Heart right ventricle (tissue), 16 donors: ENCODE measurements at regions not wholly inside any gene's neighbourhood (a gene's known extent, or its start where the extent isn't known, plus 50 kb on each side); places are given as distances from the start of the nearest gene placed in this dataset.
A peak's percentile ranks its signal among the peaks of the same experiment; 100 is the strongest.

Source experiments
- ATAC-seq, 8 donors: fragments of 200-7000 bp; cut with Tn5 transposase; one replicate each; pipeline ENCODE4 v1.9.1; 2020; ENCODE audit warnings: mild to moderate bottlenecking in 8 of 8, moderate library complexity in 8 of 8, moderate number of reproducible peaks in 1 of 8
- DNase-seq, 2 donors: peaks; one replicate each; pipeline ENCODE4 v3.0.0-alpha.2; 2020
- H3K27ac ChIP-seq, 10 donors: fragments of 200-600 bp; sonication (generic) in 2 of 10; one replicate each; pipeline versions ENCODE4 v1.5.0 to v1.8.0; 2020 to 2022; ENCODE audit warnings: mild to moderate bottlenecking in 3 of 10
- H3K27me3 ChIP-seq, 7 donors: fragments of 200-600 bp; one replicate each; pipeline ENCODE4 v1.8.0; 2021 to 2022; ENCODE audit warnings: mild to moderate bottlenecking in 2 of 7
- H3K36me3 ChIP-seq, 9 donors: fragments of 200-600 bp; sonication (generic) in 1 of 9; one replicate each; pipeline versions ENCODE4 v1.5.0 to v1.8.0; 2020 to 2022; ENCODE audit warnings: mild to moderate bottlenecking in 2 of 9
- H3K4me1 ChIP-seq, 9 donors: fragments of 200-600 bp; sonication (generic) in 1 of 9; one replicate each; pipeline versions ENCODE4 v1.5.0 to v1.8.0; 2020 to 2022; ENCODE audit warnings: mild to moderate bottlenecking in 4 of 9
- H3K4me3 ChIP-seq, 10 donors: fragments of 200-600 bp; sonication (generic) in 2 of 10; one replicate each; pipeline versions ENCODE4 v1.5.0 to v1.8.0; 2020 to 2022; ENCODE audit warnings: mild to moderate bottlenecking in 7 of 10, moderate library complexity in 2 of 10
- H3K9me3 ChIP-seq, 11 donors: fragments of 200-600 bp in 10 of 11; sonication (generic) in 2 of 11; one replicate each; pipeline versions ENCODE4 v1.5.0 to v1.8.0; 2013 to 2022; ENCODE audit warnings: mild to moderate bottlenecking in 2 of 11, control low read depth in 1 of 11, moderate library complexity in 1 of 11
- WGBS, 2 donors: extraction: QIAGEN DNeasy Blood & Tissue Kit; methylation state at CpG; one replicate each; pipeline ENCODE4 v1.1.7; 2013; ENCODE audit warnings: inconsistent platforms in 1 of 2; 5-methylcytosine and 5-hydroxymethylcytosine counted together
- intact Hi-C, 10 donors: fragments of 100-400 bp; cut with DNase I; formaldehyde crosslinking; loops; one replicate each; pipeline versions ENCODE4 v1.11.1 to v1.14.2; 2022
- TF ChIP-seq, protein P1 (sequence below), 9 donors: fragments of 200-600 bp; sonication (generic) in 2 of 9; IDR thresholded peaks; one replicate each; pipeline versions ENCODE4 v1.5.0 to v1.8.0; 2021 to 2022; ENCODE audit warnings: antibody characterized with exemption in 9 of 9, mild to moderate bottlenecking in 5 of 9, moderate library complexity in 1 of 9
- donor health status: Arrhythmogenic right ventricular cardiomyopathy.
- donor health status: ischemic (EF 13 %, LVEDD 7.1; RV severe dilation, severe dysfunction).
- donor health status: healthy with polysubstance abuse.
- donor health status: DM: no; HTN: yes; CAD: no.
- donor health status: DM: no; HTN: no; CAD: no.
- donor health status: ischemic (EF 25% LVEDD 6.9; RV normal size, moderate dysfunction).
- donor health status: ischemic (EF 25% LVEDD 5.7; RV mildly dilated, moderate dysfunction).
- donor health status: healthy.
- donor health status: DM: yes; HTN: yes; CAD: no.
- donor health status: Ischemic cardiomyopathy.
- donor health status: ischemic (EF 35%, LVEDD 5.7; RV mildly dilated, moderate dysfunction).
- donor health status: nonischemic (EF 11% LVEDD 7.7; RV severe dilation, severe dysfunction).
- donor health status: DM: yes; HTN: yes; CAD: no.
- donor health status: PGD.
- donor health status: ischemic (EF 29% LVEDD 5.4; RV normal size, mild dysfunction).
- donor health status: nonischemic (EF 23%, LVEDD 6.1; RV moderate dilation, normal function).

DNA sequence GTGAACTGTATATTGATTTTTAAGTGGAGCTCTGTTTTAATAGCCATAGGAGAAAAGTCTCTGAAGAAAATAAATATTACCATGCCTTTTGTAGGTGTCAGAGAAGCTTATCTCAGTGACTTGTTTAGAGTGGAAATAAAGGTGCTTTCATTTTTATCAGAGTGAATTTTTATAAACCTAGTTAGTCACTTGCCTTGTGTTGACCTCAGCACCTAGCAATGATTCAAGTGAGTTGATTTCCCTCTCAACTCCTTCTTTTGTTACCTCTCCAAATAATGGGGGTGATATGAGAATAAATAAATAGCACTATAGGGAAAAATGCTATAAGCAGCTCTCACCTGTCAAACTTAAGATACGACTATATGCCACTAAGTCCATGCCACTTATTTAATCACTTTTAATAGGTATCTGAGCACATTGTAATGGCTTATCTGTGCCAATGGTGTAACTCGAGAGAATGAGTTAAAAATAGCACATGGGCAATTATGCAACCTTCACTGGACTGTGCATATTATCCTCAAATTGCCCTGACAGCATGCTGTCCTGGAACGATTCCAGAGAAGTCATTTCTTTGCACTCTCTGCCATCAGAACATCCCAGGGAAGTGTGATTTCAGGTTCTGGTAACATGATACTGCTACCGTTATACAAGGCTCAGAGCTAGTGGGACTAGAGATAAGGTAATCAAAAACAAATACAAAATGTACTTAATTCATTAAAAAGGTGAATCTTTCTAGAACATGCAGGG is 290.8 kb downstream of the CCDC85A start:
- TF ChIP-seq, protein P1, sequence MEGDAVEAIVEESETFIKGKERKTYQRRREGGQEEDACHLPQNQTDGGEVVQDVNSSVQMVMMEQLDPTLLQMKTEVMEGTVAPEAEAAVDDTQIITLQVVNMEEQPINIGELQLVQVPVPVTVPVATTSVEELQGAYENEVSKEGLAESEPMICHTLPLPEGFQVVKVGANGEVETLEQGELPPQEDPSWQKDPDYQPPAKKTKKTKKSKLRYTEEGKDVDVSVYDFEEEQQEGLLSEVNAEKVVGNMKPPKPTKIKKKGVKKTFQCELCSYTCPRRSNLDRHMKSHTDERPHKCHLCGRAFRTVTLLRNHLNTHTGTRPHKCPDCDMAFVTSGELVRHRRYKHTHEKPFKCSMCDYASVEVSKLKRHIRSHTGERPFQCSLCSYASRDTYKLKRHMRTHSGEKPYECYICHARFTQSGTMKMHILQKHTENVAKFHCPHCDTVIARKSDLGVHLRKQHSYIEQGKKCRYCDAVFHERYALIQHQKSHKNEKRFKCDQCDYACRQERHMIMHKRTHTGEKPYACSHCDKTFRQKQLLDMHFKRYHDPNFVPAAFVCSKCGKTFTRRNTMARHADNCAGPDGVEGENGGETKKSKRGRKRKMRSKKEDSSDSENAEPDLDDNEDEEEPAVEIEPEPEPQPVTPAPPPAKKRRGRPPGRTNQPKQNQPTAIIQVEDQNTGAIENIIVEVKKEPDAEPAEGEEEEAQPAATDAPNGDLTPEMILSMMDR (IDR thresholded peaks at IDR 0.05), result no peak
- peak in 1 of 2 donors; percentile 34 for DNase-seq
- intact Hi-C loops, result no loop called here
- 16 to 19% methylated on average over 4 of the region's 4 CpGs for WGBS, 2 donors
- Histone ChIP-seq H3K27ac (no peak overlapping the region), H3K36me3 (no peaks in the 10 kb centered on the region), H3K9me3 (peaks cover 0 to 4% (median 0%) of the 10 kb centered on the region in 11 donors), H3K4me1 (peaks cover 0 to 15% (median 0%) of the 10 kb centered on the region in 9 donors), H3K27me3 (no peaks in the 10 kb centered on the region), H3K4me3 (no peak overlapping the region)
- peak; percentile 76 to 97 (median 88) for ATAC-seq

DNA sequence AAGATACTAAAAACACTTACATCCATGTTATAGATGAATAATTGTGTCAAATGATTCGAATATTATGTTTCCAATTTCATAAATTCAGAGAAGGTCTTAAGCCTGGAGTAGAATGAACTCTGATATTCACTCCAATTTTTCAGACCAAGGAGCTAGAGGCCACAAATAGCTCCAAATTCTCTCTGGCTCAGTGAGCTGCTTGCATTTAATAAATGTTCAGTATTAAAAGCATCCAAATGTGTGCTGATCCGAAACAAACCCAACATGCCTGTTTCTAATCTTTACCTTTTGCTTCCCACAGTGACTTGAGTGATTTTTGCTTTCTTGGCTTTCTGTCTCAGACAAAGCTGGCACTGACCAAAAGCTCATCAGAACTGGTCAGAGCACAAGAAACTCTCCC is 291.4 kb downstream of the CCDC85A start:
- peaks cover 0 to 4% (median 0%) of the 10 kb centered on the region in 11 donors for H3K9me3 ChIP-seq
- TF ChIP-seq, protein P1 (IDR thresholded peaks at IDR 0.05), result no peak
- WGBS, 2 donors, result 70 to 80% methylated on average over 2 of the region's 2 CpGs
- H3K27me3 ChIP-seq, result no peaks in the 10 kb centered on the region
- H3K4me3 ChIP-seq, result no peak overlapping the region
- no peak overlapping the region for H3K27ac ChIP-seq
- peaks cover 0 to 15% (median 0%) of the 10 kb centered on the region in 9 donors for H3K4me1 ChIP-seq
- no peaks in the 10 kb centered on the region for H3K36me3 ChIP-seq
- ATAC-seq (no peak), DNase-seq (no peak)
- intact Hi-C loops, result no loop called here

DNA sequence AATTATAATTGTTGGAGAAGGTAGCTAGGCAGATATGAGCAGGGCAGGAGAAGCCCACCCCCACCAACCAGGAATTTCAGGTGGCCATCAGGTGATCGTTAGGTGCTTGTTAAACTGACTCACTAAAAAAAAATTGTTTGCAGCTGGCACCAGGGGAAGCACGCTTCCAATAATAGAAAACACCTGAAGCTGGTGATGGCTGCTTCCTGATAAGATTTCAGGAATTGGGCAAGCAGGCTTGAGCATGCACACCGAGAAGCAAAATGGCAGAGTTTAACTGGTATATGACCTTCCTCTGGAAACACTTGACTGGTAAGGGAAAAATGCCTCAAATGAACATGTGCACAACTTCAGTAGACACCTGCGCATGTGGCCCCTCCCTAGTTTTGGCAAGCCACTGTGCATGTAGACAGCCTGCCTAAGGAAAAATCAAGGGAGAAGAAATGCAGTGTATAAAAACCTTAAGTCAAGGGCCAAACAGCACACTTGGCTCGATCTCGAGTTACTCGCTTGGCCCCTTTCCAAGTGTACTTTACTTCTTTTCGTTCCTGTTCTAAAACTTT is 292.8 kb downstream of the CCDC85A start:
- DNase-seq (no peak), ATAC-seq (no peak)
- H3K27ac ChIP-seq, result no peak overlapping the region
- peaks cover 0 to 4% (median 0%) of the 10 kb centered on the region in 11 donors for H3K9me3 ChIP-seq
- H3K4me3 ChIP-seq, result no peak overlapping the region
- H3K36me3 ChIP-seq, result no peaks in the 10 kb centered on the region
- 57 to 59% methylated on average over 8 of the region's 8 CpGs for WGBS, 2 donors
- intact Hi-C loops, result no loop called here
- H3K4me1 ChIP-seq, result peaks cover 0 to 15% (median 0%) of the 10 kb centered on the region in 9 donors
- no peaks in the 10 kb centered on the region for H3K27me3 ChIP-seq
- TF ChIP-seq, protein P1 (IDR thresholded peaks at IDR 0.05), result no peak

DNA sequence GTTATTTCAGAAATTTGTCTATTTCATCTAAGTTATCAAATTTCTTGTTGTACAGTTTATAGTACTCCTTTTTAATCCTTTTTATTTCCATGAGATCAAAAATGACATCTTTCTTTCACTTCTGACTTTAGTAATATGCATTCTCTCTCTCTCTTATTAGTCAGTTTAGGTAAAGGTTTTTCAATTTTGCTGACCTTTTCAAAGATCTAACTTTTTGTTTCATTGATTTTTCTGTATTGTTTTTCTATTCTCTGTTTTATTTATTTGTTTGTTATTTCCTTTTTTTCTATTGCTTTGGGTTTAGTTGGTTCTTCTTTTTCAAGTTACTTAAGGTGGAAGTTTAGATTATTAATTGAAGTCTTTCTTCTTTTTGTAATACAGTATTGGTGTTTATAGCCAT is 294.2 kb downstream of the CCDC85A start:
- peaks cover 0 to 15% (median 0%) of the 10 kb centered on the region in 9 donors for H3K4me1 ChIP-seq
- H3K36me3 ChIP-seq, result no peaks in the 10 kb centered on the region
- no peak for DNase-seq
- intact Hi-C loops, result no loop called here
- no peak for ATAC-seq
- H3K4me3 ChIP-seq, result no peak overlapping the region
- H3K9me3 ChIP-seq, result peaks cover 0 to 4% (median 0%) of the 10 kb centered on the region in 11 donors
- TF ChIP-seq, protein P1 (IDR thresholded peaks at IDR 0.05), result no peak
- no peak overlapping the region for H3K27ac ChIP-seq
- no peaks in the 10 kb centered on the region for H3K27me3 ChIP-seq
